GM12892 (cell line): ENCODE measurements at regions not wholly inside any gene's neighbourhood (a gene's known extent, or its start where the extent isn't known, plus 50 kb on each side); places are given as distances from the start of the nearest gene placed in this dataset.

Source experiments
- POLR2A ChIP-seq: IDR thresholded peaks from 2 replicates; pipeline ENCODE4 v1.6.1; 2011; ENCODE audit warnings: low read depth, low read length, control low read depth
- POLR2AphosphoS5 ChIP-seq: IDR thresholded peaks from 2 replicates; pipeline ENCODE4 v1.6.1; 2011; ENCODE audit warnings: low read depth, low read length, control low read depth

GRCh38 chr5:93307557-93307956 lies 273.5 kb downstream of the NR2F1-AS1 start:
- TF ChIP-seq POLR2A (no peak), POLR2AphosphoS5 (no peak)
